ENCODE measurements at regions not wholly inside any gene's neighbourhood (a gene's known extent, or its start where the extent isn't known, plus 50 kb on each side); places are given as distances from the start of the nearest gene placed in this dataset.

DNA sequence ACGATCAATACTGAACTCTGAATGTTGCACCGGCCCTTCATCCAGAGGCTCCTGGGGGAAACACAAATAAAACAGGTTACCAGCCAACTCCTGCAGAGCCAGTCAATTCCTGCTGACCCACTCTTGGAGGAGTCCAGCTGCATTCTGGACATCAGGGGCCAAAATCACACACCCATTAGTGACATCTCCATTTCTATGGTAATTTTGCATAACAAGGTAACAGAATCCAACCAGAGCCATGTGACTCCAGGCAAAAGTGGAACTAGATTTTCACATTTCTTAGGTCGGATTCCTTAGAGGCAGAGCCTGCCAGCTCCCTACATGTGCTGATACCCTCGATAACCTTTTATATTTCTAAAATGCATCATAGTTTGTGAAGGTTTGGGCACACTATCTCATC is 119.2 kb upstream of the CTNNB1 start:
- H3K4me1 ChIP-seq: no peaks in the 10 kb centered on the region
- H3K4me3 ChIP-seq: no peak overlapping the region
- no peaks in the 10 kb centered on the region for H3K36me3 ChIP-seq
- no peak overlapping the region for H3K27ac ChIP-seq
- H3K27me3 ChIP-seq: no peaks in the 10 kb centered on the region
- TF ChIP-seq POLR2A (IDR thresholded peaks at IDR 0.05): no peak
- TF ChIP-seq, protein P1, sequence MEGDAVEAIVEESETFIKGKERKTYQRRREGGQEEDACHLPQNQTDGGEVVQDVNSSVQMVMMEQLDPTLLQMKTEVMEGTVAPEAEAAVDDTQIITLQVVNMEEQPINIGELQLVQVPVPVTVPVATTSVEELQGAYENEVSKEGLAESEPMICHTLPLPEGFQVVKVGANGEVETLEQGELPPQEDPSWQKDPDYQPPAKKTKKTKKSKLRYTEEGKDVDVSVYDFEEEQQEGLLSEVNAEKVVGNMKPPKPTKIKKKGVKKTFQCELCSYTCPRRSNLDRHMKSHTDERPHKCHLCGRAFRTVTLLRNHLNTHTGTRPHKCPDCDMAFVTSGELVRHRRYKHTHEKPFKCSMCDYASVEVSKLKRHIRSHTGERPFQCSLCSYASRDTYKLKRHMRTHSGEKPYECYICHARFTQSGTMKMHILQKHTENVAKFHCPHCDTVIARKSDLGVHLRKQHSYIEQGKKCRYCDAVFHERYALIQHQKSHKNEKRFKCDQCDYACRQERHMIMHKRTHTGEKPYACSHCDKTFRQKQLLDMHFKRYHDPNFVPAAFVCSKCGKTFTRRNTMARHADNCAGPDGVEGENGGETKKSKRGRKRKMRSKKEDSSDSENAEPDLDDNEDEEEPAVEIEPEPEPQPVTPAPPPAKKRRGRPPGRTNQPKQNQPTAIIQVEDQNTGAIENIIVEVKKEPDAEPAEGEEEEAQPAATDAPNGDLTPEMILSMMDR (IDR thresholded peaks at IDR 0.05): no peak
- intact Hi-C loops (cut with DNase I): no loop called here
- no peak for DNase-seq
- no peaks in the 10 kb centered on the region for H3K9me3 ChIP-seq
- 65 to 86% methylated on average over 4 of the region's 4 CpGs for WGBS, 2 donors

DNA sequence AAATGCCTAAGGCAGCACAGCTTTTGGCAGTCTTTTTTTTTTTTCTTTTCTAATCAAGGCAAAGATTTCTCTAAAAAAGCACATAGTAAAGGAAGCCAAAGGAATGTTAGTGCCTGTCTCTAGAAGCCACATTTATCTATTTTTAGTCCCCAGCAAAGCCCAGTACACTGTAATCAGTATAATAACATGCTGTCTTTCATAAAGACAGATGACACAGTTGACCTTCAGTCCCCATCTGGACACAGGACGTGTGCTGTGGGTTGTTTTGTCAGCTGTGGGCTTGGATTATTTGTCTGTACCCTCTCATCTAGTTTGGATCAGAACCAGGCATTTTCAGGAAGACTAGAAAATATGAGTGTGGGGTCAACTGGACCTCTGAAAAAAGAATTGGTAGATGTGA is 110.4 kb upstream of the CTNNB1 start:
- 57 to 63% methylated on average over 1 of the region's 1 CpG for WGBS, 2 donors
- Histone ChIP-seq H3K4me3 (no peak overlapping the region), H3K27me3 (no peaks in the 10 kb centered on the region), H3K36me3 (no peaks in the 10 kb centered on the region), H3K4me1 (peaks cover 0 to 2% (median 0%) of the 10 kb centered on the region in 3 donors), H3K9me3 (no peaks in the 10 kb centered on the region), H3K27ac (no peak overlapping the region)
- DNase-seq: no peak
- TF ChIP-seq, protein P1 (IDR thresholded peaks at IDR 0.05): no peak
- TF ChIP-seq POLR2A (IDR thresholded peaks at IDR 0.05): no peak
- intact Hi-C loops (cut with DNase I): no loop called here

- Histone ChIP-seq H3K9me3 (no peaks in the 10 kb centered on the region), H3K4me1 (peaks cover 0 to 2% (median 0%) of the 10 kb centered on the region in 3 donors), H3K36me3 (no peaks in the 10 kb centered on the region), H3K4me3 (no peak overlapping the region), H3K27ac (no peak overlapping the region), H3K27me3 (no peaks in the 10 kb centered on the region)
- no peak for TF ChIP-seq POLR2A (IDR thresholded peaks at IDR 0.05)
- TF ChIP-seq, protein P1 (IDR thresholded peaks at IDR 0.05): no peak
- WGBS, 2 donors: 71 to 82% methylated on average over 1 of the region's 1 CpG
- intact Hi-C loops (cut with DNase I): no loop called here
- DNase-seq: no peak
These were observed 109.7 kb upstream of the CTNNB1 start for GRCh38 chr3:41089566-41089965.

- Histone ChIP-seq H3K27ac (no peak overlapping the region), H3K27me3 (no peaks in the 10 kb centered on the region), H3K4me3 (no peak overlapping the region), H3K36me3 (no peaks in the 10 kb centered on the region), H3K4me1 (peaks cover 0 to 2% (median 0%) of the 10 kb centered on the region in 3 donors), H3K9me3 (no peaks in the 10 kb centered on the region)
- intact Hi-C loops (cut with DNase I): no loop called here
- no peak for DNase-seq
- TF ChIP-seq POLR2A (IDR thresholded peaks at IDR 0.05): no peak
- TF ChIP-seq, protein P1 (IDR thresholded peaks at IDR 0.05): no peak
- WGBS, 2 donors: 53 to 71% methylated on average over 3 to 4 of the region's 4 CpGs
These were observed 106.5 kb upstream of the CTNNB1 start for GRCh38 chr3:41092844-41093243.

GRCh38 chr3:41093476-41093875 is 105.8 kb upstream of the CTNNB1 start:
- Histone ChIP-seq H3K27ac (no peak overlapping the region), H3K27me3 (no peaks in the 10 kb centered on the region), H3K4me3 (no peak overlapping the region), H3K9me3 (no peaks in the 10 kb centered on the region), H3K4me1 (peaks cover 0 to 2% (median 0%) of the 10 kb centered on the region in 3 donors), H3K36me3 (no peaks in the 10 kb centered on the region)
- no peak for DNase-seq
- TF ChIP-seq, protein P1 (IDR thresholded peaks at IDR 0.05): no peak
- TF ChIP-seq POLR2A (IDR thresholded peaks at IDR 0.05): no peak
- intact Hi-C loops (cut with DNase I): no loop called here
- WGBS, 2 donors: 88 to 100% methylated on average over 2 of the region's 3 CpGs

Data from esophagus squamous epithelium (tissue), 5 donors.